BJ (cell line): ENCODE measurements at regions not wholly inside any gene's neighbourhood (a gene's known extent, or its start where the extent isn't known, plus 50 kb on each side); places are given as distances from the start of the nearest gene placed in this dataset.

ENCODE experiments used
- CTCF ChIA-PET: fragments of 350-600 bp; formaldehyde crosslinking; extraction: SDS; loops from one replicate; lab custom pipeline; 2021; ENCODE audit warnings: antibody characterized with exemption, inconsistent platforms; lab: Yijun Ruan, JAX
- POLR2A ChIA-PET: fragments of 300-600 bp; sonication (Branson Sonifier 250); formaldehyde crosslinking; extraction: SDS; loops from one replicate; lab custom pipeline; 2021; ENCODE audit warnings: antibody characterized with exemption; lab: Charles Lee
- DNase-seq: peaks from one replicate; pipeline ENCODE4 v3.0.0-alpha.2; 2011; ENCODE audit warnings: low read depth
- H3K27me3 ChIP-seq: 2 replicates; pipeline ENCODE4 v1.6.0; 2011; ENCODE audit warnings: low read length; ENCODE audit not compliant: control insufficient read depth, insufficient read depth
- H3K36me3 ChIP-seq: 2 replicates; pipeline ENCODE4 v1.5.1; 2011; ENCODE audit warnings: low read length; ENCODE audit not compliant: control insufficient read depth, insufficient read depth
- H3K4me3 ChIP-seq: 2 replicates; pipeline ENCODE4 v1.5.1; 2011; ENCODE audit warnings: low read depth, mild to moderate bottlenecking, control low read depth, low read length
- TF ChIP-seq, protein P1 (sequence below): IDR thresholded peaks from 2 replicates; pipeline ENCODE4 v1.5.1; 2011; ENCODE audit warnings: low read depth, mild to moderate bottlenecking, control low read depth, inconsistent platforms, low read length, moderate library complexity; ENCODE audit not compliant: insufficient read depth

DNA sequence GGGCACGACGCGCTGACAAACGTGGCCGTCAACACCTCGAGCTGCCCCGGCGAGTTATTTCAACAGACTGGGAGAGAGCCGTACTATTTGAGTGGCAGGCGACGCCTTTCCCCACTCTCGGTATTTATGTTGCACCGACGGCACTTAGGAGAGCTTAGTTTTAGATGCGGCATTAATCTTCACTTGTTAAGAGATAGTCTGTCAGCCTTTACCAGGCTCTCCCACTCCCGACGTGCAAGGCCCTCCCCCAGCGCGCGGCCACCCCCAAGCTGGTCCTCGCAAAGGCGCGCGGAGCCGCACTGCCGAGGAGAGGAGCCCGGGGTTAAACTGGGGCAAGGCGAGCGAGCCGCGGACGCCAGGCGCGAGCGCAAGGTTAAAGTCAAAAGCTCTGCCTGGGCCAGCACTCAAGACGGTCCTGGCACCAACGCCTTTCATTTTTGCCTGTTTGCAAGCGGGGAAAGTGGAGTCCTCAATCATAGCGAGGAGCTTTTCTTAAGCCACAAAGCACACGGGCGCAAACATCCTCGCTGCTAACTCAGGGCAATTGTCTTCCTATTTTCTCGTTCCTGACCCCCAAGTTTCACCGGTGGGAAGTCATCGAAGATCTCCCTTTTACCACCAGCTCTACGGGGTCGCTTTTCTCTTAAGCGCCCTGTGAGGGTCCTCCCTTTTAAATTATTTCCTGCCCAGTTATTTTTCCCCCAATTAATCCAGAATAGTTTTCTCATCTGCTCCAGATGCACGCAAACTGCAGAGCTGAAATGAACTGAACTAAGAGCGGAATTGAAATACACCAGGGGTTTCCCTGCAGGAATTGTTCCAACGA is 86.6 kb downstream of the NR2F2 start:
- TF ChIP-seq, protein P1, sequence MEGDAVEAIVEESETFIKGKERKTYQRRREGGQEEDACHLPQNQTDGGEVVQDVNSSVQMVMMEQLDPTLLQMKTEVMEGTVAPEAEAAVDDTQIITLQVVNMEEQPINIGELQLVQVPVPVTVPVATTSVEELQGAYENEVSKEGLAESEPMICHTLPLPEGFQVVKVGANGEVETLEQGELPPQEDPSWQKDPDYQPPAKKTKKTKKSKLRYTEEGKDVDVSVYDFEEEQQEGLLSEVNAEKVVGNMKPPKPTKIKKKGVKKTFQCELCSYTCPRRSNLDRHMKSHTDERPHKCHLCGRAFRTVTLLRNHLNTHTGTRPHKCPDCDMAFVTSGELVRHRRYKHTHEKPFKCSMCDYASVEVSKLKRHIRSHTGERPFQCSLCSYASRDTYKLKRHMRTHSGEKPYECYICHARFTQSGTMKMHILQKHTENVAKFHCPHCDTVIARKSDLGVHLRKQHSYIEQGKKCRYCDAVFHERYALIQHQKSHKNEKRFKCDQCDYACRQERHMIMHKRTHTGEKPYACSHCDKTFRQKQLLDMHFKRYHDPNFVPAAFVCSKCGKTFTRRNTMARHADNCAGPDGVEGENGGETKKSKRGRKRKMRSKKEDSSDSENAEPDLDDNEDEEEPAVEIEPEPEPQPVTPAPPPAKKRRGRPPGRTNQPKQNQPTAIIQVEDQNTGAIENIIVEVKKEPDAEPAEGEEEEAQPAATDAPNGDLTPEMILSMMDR = no peak
- H3K4me3 ChIP-seq = peak overlapping the region; percentile 8; the same call in 1 of the 2 replicates
- H3K36me3 ChIP-seq = no peaks in the 10 kb centered on the region
- ChIA-PET CTCF (interaction anchor here (0.8 to 1.2 kb wide), 3 partner anchors 9 to 12 kb away, joined by 3 to 5 read pairs (median 3); no protein-coding TSS in a partner anchor), POLR2A (interaction anchor here (0.6 kb wide), 1 partner anchor 11 kb away, joined by 3 read pairs; no protein-coding TSS in a partner anchor)
- no peak for DNase-seq
- peaks cover 62% of the 10 kb centered on the region for H3K27me3 ChIP-seq

DNA sequence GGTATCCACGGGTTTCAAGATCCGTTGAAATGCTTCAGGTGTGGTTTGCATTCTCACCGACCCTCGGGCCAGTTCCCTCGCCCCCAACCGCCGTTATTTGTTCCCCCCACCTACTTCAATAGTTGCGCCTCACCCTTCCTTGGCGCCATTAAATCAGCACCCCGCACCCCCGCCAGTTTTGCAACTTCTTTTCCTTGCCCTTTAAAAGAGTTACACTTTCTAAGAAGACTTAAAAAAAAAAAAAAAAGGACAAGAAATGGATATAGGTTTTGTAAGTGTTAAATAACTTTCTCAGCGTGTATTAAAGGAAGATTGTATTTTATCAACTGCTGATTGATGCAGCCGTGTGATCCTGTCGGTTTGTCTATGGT is 87.2 kb downstream of the NR2F2 start:
- CTCF ChIA-PET = interaction anchor here (1.2 kb wide), 1 partner anchor 12 kb away, joined by 3 read pairs; no protein-coding TSS in a partner anchor
- DNase-seq = no peak
- no peak overlapping the region for H3K4me3 ChIP-seq
- no peaks in the 10 kb centered on the region for H3K36me3 ChIP-seq
- POLR2A ChIA-PET = no interaction called here
- H3K27me3 ChIP-seq = peaks cover 58% of the 10 kb centered on the region
- TF ChIP-seq, protein P1 = no peak

DNA sequence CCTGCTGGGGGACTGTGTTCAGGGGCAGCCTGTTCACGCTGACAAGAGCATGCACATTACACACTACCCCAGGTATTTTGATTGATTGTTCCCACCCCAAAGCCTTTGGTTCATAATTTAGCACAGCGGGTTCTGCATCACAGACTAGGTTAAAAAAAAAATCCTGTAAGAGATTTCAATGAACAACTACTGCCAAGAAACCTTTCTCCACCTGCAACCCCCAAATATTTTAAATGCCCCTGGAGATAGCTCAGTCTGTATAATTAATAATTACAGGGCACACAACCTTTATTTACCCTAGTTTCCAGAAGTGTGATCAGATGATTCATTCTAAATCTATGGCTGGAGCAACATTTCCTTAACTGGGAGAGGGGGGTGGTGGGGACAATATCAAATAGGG is 87.6 kb downstream of the NR2F2 start:
- Histone ChIP-seq H3K4me3 (no peak overlapping the region), H3K36me3 (no peaks in the 10 kb centered on the region), H3K27me3 (peaks cover 56% of the 10 kb centered on the region)
- ChIA-PET CTCF (interaction anchor here (0.6 to 1.2 kb wide), 2 partner anchors 11 to 13 kb away, joined by 3 to 4 read pairs; no protein-coding TSS in a partner anchor), POLR2A (no interaction called here)
- DNase-seq = no peak
- TF ChIP-seq, protein P1 = no peak

DNA sequence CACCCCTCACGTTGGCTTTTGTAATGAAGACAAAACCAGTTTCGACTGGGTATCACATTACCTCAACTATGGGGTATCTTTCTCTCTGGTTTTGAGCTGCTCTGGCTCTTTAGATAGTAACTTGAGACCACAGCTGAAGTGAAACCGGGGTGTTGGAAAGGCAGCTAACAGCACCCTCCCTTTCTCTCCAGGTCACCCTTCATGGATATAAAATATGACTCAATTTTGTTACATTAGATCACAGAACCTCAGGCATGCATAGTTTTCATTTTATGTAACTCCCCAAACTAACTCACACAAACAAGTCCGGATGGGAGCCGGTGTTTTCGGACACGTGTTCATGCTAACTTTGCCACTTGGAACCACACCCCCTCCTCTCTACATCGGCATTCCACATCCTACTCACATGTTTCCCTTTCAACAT is 90.7 kb downstream of the NR2F2 start:
- ChIA-PET CTCF (no interaction called here), POLR2A (no interaction called here)
- TF ChIP-seq, protein P1 = no peak
- Histone ChIP-seq H3K4me3 (no peak overlapping the region), H3K36me3 (no peaks in the 10 kb centered on the region), H3K27me3 (peaks cover 43% of the 10 kb centered on the region)
- peak; percentile 18 for DNase-seq

DNA sequence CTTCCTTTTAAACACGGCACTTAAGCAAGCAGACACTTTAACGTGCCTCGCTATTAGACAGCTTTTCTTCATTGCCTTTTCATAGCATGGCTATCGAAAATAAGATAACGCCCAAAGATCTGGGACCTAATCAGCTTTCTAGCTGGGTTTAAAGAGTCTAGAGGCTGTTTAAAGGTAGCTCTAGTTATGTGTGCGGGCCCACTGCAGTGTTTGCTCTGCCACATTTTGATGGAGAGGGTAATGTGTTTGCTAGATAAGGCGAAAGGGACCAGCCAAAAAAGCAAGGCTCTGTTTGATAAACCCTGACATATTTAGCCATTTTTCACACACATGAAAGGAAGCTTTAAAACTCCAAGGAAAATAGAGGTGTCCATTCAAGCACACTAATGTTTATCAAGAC is 91.6 kb downstream of the NR2F2 start:
- TF ChIP-seq, protein P1 = no peak
- no peak for DNase-seq
- ChIA-PET CTCF (interaction anchor here (0.8 kb wide), 1 partner anchor 65 kb away, joined by 3 read pairs; no protein-coding TSS in a partner anchor), POLR2A (no interaction called here)
- no peaks in the 10 kb centered on the region for H3K36me3 ChIP-seq
- H3K27me3 ChIP-seq = peaks cover 34% of the 10 kb centered on the region
- H3K4me3 ChIP-seq = no peak overlapping the region
